GM21423 (cell line): ENCODE measurements at regions not wholly inside any gene's neighbourhood (a gene's known extent, or its start where the extent isn't known, plus 50 kb on each side); places are given as distances from the start of the nearest gene placed in this dataset.

Experiments used
- ATAC-seq: cut with Tn5 transposase; IDR thresholded peaks from one replicate; pipeline ENCODE4 v1.9.1; 2021; ENCODE audit warnings: mild to moderate bottlenecking, moderate library complexity; ENCODE audit not compliant: unreplicated experiment

DNA sequence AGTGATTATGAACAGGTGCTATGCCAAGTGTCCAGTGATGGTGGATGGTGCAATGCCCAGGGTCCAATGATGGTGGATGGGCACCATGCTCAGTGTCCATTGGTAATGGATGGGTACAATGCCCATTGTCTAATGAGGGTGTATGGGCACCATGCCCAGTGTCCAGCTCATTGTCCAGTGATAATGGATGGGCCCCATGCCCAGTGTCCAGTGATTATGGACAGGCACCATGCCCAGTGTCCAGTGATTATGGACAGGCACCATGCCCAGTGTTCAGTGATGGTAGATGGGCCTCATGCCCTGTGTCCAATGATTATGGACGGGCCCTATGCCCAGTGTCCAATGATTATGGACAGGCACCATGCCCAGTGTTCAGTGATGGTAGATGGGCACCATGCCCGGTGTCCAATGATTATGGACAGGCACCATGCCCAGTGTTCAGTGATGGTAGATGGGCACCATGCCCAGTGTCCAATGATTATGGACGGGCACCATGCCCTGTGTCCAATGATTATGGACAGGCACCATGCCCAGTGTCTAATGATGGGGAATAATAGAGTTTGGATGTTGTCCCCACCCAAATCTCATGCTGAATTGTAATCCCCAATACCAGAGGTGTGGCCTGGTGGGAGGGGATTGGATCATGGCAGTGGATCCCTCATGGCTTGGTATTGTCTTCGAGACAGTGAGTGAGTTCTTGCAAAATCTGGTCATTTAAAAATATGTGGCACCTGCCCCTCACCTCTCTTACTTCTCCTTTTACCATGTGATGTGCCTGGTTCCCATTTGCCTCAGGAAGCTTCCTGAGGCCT is 87.8 kb downstream of the ANKRD10 start:
- ATAC-seq: no peak
